NCI-H2107 treated with DMSO at 0.1 percent for 48 hours (cell line): ENCODE measurements at regions not wholly inside any gene's neighbourhood (a gene's known extent, or its start where the extent isn't known, plus 50 kb on each side); places are given as distances from the start of the nearest gene placed in this dataset.

Source experiments
- DNase-seq: peaks from one replicate; lab custom pipeline; 2025; ENCODE audit not compliant: unreplicated experiment; lab: John Stamatoyannopoulos, UW

DNA sequence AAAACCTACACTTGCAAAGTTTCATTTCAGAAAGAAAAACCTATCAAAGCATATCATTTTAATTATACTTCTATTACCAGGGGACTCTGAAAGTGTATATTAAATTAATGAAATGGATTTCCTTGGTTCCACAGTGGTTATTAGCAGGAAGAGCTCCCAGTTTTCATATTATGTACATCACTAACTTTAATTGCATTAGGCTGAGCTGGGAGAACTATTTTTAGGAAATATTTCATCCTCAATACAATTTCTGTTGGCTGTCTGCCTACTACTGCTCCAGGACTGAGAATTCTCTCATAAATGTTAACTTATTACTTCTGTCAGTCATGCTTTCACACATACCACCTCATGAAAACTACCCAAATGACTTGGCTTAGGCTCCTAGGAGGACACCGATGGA, 301.4 kb downstream of the CMPK2 start:
- DNase-seq, result no peak

DNA sequence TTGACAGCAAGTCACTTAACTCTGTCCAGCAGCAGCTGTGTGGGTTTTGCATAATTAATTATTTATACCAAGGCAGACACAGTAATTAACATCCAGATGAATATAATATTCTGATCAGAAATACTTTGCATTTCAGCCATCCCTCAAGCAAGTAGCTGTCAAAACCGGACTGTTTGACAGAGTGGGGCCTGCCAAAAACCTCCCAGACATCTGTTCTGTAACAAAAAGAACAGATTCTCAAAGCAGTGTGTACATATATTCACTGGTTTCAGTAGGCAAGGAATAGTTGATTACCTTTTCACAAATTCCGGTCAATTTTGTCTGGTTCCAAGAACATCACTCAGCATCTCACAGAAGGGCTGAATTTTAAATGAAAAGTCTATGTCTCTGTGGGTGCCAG, 291.6 kb downstream of the CMPK2 start:
- DNase-seq, result no peak

DNA sequence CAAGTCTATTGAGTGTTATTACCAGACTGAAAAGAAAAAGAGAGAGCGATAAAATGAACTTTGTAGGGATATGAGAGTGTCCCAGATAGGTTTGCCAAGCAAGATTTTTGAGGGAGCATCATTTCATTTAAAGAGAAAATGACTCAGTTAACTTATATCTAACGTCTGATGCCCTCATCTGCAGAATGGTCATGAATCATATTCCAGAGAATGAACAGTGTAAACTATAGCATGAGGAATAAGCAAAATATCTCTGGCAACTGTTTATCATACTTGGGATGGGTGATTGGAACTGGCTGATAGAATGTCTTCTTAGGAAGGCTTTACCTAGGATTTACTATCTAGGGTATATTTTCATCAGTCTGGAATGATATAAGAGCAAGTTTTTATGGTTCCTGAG, 289.4 kb downstream of the CMPK2 start:
- no peak for DNase-seq

DNA sequence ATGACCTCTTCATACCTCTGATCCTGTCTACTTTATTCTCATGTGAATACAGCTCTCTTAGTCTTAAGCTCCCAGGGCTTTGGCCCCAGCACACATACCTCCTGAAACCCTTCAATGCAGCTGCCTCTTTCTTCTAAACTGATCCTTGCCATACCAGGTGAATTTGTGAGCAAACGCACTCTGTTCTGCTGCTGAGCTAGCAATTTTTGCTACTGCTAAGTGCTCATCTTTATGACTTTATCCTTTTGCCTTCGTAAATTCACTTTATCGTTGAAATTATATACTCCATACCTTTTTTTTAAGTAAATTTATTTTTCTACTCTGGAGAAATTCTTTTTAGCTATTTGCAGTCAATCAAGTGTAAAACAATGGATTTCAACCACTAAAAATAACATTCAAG, 287.7 kb downstream of the CMPK2 start:
- no peak for DNase-seq

DNA sequence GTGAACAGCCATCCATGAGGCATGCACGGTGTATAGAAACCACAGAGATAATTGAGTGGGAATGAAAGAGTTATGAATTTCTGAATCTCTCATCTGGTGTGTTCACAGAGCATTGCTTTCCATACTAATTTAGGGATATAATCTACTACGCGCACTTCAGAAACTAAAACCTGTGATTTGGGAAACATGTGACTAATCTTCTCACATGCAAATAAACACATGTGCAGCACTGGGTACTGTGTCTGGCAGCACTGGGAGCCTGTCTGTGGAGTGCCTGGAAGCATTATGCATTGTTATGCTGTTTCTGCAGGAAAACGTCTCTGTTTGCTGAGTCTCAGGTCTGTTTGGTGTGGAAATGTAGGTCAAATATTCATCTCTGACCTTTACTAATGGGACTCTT, 287.3 kb downstream of the CMPK2 start:
- no peak for DNase-seq

DNA sequence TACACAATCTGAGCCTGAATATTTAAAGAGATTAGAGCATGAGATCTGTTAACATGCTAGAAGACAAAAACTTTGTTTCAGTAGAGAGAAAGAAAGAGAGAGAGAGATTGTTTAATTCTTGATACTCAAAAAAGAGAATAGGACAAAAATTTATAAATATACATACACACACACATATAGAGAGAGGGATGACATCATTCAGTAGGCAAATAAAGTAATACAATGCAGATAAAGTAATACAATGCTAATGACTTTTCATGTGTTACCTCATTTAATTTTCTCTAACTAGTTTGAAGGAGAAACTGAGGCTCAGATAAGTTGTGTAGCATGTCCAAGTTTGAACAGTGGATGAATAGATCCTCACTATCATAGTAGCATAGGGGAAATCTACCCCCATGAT, 286.4 kb downstream of the CMPK2 start:
- no peak for DNase-seq

DNA sequence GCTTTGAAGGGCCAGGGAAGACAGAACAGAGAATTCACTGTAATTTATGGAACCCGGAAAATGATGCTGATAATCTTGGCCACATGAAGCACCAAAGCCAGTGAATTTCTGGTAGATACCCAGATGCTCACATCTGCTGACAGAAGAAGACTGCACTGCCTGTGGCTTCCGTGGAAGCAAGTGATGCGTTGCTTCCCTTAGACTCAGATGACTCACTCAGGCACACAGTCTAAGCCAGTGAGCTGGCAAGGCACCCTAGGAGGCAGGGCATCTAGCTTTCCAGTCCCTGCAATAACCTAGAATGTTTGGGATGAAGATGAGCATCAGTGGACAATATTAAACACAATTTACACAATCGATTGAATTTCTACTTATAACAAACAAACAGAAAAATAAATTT, 284.7 kb downstream of the CMPK2 start:
- no peak for DNase-seq

DNA sequence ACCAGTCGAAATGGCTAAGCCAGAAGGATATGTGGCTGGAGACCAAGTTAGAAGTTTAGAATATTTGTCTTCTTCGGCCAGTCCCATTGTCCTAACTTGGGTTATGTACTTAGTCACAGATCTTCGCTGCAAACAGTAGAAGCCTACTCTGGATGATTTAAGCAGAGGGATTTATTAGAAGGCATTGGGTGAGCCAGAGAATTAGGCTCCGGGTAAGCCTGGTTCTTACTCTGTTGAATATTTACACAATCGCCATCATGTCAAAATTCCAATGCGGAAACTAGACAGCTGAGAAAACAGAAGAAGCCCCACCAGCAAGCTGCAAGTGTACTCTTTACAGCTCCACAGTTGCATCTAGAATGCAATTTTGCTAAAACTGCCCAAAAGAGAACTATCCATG, 276.6 kb downstream of the CMPK2 start:
- no peak for DNase-seq

DNA sequence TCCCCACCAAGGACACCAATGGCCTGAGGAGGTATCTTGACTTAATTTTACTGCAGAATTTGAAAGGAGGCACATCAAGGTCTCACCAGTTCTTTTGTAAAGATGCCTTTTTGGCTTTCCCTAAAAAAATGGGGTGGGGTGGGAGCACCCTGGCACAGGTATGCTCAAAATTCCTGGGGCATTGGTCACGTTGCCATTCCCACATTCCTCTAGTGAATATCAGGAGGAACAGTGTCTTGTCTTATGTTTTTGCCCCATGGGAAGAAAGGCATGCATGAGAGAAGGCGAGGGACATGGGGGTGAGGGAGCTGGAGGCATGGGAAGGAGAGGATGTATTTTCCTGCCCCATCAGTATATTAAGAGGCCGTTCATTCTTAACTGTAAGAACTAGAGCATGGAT, 275.3 kb downstream of the CMPK2 start:
- no peak for DNase-seq

DNA sequence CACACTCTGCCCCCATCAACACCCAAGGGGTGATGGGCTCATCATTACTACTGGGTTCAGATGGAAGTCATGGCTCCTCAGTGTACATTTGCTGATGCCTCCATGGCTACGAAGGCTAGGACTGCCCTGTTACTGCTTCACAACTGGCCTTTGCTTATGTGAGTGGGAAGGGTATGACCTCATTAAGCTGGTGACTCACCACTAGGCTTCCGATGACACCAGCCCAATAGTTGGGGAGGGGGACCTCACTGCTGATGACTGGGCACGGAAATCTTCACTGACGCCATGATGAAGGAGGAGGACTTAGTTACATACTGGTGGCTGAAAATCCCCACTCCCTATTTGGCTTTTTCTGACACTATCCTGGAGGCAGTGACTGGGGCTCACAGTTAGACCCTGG, 263.2 kb downstream of the CMPK2 start:
- DNase-seq, result no peak

DNA sequence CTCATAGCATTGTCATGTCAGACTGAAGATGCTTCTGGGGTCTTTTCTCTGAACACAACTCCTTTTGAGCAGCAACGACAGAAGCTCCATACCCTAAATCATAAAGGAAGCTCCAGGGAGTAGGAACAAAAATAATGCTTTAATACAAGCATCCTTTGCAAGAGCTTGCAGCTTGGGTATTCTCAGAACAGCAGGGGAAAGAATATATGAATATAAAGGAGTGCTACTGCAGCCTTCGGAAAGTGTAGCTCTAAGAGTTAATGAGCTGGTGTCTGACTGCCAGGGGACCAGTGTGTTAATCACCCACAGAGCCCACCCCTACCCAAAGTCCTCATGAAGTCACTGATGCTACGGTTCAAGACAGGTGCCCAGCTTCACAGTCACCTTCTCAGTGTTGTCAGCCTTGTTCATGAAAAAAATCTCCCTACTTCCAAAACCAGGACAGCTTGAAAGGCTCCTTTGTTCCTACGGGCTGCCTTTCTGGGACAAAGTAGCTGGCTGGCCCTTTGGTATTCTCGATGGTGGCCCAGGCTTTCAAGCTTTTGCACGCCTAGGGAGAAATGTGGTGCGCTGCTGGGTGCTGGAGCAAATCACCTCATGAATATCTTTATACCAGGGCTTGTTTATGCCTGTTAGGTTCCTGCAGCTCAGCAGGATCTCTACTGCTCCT, 259.7 kb downstream of the CMPK2 start:
- DNase-seq, result no peak

DNA sequence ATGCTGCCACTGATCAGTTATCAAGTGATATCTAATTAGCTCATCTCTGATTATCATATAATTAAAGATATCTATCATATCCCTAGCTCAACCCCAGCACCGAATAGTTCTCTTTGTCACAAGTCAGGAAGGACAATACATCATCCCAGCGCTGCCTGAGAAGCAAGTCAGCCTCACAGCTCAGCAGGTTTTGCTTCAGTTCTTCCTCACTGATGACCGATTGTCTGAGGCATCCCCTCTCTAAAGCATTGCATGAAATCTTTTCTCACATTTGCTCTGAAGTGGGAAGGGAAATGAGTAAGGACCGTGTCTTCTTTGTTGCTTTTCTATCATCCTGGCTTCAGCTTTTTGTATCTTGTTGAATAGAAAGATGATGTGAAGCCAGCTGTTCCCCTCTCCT, 247.9 kb downstream of the CMPK2 start:
- no peak for DNase-seq

DNA sequence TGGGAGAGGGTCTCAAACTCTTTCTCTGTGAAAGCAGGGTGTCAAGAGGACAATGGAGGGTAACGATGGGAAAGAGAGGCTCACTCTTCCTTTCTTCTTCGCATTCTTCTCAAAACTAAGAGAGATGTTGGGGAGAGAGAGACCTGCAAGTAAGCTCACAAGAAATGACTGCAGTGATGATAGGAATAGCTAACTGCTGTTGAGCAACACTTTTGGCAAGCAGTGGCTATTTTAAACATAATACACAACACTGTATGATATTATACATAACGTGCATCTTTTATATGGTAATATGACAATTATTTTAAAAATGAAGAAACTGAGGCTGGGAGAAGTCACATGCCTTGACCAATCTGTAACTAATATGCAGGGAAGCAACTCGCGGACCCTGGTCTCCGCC, 247.5 kb downstream of the CMPK2 start:
- no peak for DNase-seq

DNA sequence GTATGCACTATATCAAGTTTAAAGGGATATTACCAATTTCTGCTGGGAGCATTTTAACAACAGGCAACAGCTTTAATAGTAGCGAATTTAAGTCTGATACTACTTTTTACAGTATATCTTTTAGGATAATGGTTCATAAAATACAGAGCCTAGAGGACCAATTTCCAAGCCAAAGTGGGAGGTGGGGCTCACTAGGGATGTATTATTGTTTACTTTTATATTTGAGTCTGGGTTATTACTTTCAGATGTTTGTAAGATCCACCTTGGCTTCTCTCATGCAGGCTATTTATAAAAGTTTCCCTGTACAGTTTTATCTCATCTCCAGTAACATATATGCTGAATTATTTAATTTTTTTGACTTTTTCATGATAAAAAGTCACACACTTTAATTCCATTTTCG, 242.0 kb downstream of the CMPK2 start:
- DNase-seq, result no peak

DNA sequence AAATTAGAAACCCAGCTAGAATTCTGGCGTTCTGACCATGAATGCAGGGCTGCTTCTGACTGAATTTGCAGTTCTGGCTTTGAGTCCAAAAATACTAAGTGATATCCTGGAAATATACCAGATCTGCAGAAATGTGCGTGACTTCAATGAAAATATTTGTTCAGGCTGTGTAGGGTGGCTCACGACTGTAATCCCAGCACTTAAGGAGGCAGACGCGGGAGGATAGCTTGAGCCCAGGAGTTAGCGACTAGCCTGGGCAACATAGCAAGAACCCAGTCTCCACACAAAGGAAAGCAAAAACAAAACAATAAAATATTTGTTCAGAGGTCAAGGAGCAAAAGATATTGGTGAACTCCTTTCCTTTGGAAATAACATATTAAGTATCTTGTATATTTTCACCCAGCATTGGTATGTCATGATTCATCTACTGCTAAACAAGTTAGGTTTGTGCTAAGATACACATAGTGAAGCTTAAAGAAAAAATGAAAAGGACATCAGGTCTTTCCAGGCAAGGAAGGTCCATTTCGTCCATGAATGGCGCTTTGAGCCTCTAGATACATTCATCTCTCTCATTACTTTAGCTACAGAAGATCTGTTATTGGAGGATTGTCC, 239.2 kb downstream of the CMPK2 start:
- DNase-seq, result no peak

DNA sequence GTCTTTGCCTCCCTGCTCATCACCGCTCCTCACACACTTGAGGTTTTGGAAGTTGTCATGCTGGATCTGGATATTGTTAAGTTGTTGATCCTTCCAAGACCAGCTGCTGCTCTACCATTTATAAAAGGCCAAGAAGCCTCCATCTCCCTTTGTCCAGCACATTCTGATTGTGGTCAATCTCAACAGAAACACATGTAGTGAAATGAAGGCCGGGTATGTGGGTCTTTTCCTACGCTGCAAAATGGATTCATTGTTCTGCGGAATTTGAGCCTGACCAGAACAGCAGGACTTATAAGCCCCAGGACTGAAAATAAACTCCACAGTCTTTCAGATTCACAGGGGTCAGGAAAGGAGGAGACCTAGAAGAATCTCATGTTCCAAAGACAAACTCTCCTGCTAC, 238.4 kb downstream of the CMPK2 start:
- DNase-seq, result no peak

DNA sequence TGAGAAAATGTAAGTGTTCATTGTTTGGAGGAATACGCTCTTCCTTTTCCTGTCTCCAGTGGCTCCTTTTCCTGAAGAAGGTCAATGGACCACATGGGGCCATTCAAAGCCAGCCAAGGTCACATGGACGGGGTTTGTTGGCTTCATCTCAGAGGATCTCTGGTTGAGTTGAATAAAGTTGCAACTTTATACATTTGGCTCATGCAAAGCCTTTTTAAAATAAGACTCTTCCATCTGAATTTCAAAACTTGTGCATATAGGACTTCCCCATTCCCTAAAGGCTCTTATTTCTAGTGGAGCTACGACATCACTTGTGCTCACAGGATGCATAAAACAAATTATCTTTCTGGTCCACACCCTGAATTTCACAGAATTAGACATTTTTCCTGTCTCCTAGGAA, 235.5 kb downstream of the CMPK2 start:
- no peak for DNase-seq

DNA sequence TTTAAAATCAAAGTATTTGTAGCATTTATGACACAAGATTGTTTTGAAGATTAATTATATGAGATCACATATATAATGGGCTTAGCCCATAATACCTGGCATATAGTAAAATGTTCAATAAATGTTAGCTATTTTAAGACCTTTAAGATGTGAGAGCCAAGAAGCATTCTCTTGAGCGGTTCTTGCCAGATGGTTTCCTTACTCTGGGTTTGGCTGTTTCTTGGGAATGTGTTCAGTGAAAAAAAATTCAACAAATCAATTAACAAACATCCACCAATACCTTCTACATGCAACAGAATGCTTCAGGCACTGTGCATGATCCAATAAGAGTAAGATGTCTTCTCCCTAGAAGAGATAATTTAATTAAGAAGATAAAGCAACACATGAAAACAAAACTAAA, 230.4 kb downstream of the CMPK2 start:
- no peak for DNase-seq

DNA sequence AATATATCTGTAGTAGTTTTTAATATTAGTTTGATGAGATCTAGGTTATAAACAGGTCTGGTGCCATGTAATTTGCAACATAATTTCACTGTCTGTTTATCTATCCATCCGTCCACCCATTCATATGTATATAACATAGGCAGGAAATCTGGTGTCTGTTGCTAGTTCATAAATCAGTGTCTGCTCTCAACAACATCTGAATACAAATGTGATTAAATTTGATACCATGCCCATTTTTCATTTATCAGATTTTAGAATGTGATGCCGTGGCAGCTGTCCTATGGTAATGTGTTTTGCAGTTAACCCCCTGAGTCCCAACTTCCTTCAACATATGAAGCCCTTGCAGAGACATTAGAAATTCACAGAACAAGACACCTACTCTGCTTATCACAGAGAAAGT, 228.4 kb downstream of the CMPK2 start:
- no peak for DNase-seq

DNA sequence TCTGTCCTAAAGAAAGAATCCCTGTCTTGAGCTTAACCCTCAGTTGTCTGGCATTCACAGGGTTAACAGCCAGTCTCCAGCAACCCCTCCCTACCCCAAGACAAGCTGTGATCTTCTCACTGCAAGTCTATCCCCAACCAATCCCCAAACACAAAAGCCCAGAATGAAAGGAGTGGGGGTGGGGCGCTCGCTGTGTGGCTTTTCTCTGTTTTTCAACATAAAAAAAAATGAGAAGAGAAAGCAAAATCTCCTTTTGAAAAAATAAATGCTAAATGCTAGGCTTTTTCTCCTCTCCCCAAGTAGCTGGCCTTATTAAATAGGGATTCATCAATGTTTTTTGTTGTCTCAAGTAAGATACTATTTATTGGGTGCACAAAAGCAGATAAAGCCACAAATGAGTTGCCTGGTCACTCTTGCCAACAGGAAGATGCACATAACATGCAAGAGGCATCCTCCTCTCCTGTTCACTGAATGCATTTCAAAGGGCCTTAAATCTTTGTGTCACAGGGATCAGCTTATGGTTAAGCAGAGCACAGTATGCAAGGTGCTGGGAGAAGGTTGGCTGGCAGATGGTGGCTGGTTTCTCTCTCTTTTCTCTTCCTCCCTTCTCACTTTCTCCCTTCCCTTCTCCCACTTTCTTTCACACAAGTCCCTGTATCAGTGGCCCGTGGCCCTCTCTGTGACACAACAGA, 225.6 kb downstream of the CMPK2 start:
- DNase-seq, result no peak

DNA sequence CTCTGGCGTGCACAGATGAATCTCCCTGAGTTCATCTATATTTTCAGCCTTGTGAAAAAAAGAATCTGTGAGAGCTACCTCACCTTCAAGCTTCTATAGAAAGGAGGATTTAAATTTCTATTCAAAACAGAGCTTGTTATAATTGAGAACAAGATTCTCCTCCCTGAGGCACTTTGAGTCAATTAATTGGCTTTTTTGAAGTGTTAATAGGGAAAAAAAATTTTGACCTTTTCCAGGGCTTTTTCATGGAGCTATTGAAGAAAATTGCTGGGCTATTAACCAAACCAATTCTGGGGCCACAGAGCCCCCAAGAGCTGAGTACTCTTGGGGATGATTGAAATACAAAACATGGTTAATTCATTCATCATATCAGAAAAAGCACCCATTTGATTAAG, 225.1 kb downstream of the CMPK2 start:
- no peak for DNase-seq

DNA sequence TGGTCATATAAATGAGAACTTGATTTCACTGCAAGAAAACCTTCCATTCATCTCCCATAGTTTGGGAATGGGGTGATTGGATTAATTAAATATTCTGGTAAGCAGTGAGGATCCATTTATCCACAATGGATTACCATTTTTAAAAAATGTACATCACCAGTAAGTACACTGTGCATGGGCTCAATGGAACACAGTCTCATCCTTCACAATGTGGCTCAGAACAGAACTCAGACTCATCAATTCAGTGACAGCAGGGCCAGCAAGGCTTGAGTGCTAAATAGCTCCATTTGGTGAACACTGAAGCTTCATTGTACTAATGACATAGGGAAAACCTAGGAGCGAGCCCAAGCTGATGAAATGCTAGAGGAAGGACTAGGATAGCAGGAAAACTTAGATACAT, 223.8 kb downstream of the CMPK2 start:
- no peak for DNase-seq

DNA sequence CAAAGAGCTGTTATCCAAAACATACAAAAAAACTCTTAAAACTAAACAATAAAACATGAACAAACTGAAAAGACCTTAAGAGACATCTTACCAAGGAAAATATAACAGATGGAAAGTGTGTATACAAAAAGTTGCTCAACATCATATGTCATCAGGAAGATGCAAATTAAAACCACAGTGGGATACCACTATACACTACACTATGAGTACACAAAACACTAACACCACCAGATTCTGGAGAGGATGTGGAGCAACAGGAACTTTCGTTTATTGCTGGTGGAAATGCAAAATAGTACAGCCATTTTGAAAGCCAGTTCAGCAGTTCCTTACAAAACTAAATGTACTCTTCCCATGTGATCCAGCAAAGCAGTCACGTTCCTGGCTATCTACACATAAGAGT, 221.4 kb downstream of the CMPK2 start:
- DNase-seq, result no peak
